ENCODE measurements at regions not wholly inside any gene's neighbourhood (a gene's known extent, or its start where the extent isn't known, plus 50 kb on each side); places are given as distances from the start of the nearest gene placed in this dataset.
"Not testable (repeated sequence)": the region's sequence is repeated elsewhere in the genome, so short reads cannot be mapped to it uniquely, and the experiment has no call there.

- DNase-seq (ENCODE audit: low spot score), result no peak
These were observed 250.2 kb downstream of the NUF2 start for GRCh38 chr1:163571950-163572349.

- DNase-seq (ENCODE audit: low spot score), result no peak
These were observed 252.4 kb downstream of the NUF2 start for GRCh38 chr1:163574119-163574518.

GRCh38 chr1:163580926-163581325 lies 259.2 kb downstream of the NUF2 start:
- no peak for DNase-seq (ENCODE audit: low spot score)

GRCh38 chr1:163583661-163584181 lies 262.0 kb downstream of the NUF2 start:
- DNase-seq (ENCODE audit: low spot score), result no peak

GRCh38 chr1:163585796-163586195 lies 264.0 kb downstream of the NUF2 start:
- DNase-seq (ENCODE audit: low spot score), result no peak

GRCh38 chr1:163588796-163589195 lies 267.0 kb downstream of the NUF2 start:
- no peak for DNase-seq (ENCODE audit: low spot score)

GRCh38 chr1:163589735-163590134 lies 268.0 kb downstream of the NUF2 start:
- DNase-seq (ENCODE audit: low spot score), result no peak

- DNase-seq (ENCODE audit: low spot score), result not testable (repeated sequence)
These were observed 269.4 kb downstream of the NUF2 start for GRCh38 chr1:163591131-163591530.

- not testable (repeated sequence) for DNase-seq (ENCODE audit: low spot score)
These were observed 270.9 kb downstream of the NUF2 start for GRCh38 chr1:163592623-163593022.

GRCh38 chr1:163596106-163596505 lies 274.4 kb downstream of the NUF2 start:
- DNase-seq (ENCODE audit: low spot score), result not testable (repeated sequence)

GRCh38 chr1:163596541-163597258 lies 274.9 kb downstream of the NUF2 start:
- no peak for DNase-seq (ENCODE audit: low spot score)

GRCh38 chr1:163604321-163604720 lies 282.6 kb downstream of the NUF2 start:
- no peak for DNase-seq (ENCODE audit: low spot score)

- no peak for DNase-seq (ENCODE audit: low spot score)
These were observed 283.1 kb downstream of the NUF2 start for GRCh38 chr1:163604896-163605295.

GRCh38 chr1:163608979-163609378 lies 287.2 kb downstream of the NUF2 start:
- no peak for DNase-seq (ENCODE audit: low spot score)

GRCh38 chr1:163609858-163610257 lies 288.1 kb downstream of the NUF2 start:
- no peak for DNase-seq (ENCODE audit: low spot score)

GRCh38 chr1:163610486-163610885 lies 288.7 kb downstream of the NUF2 start:
- DNase-seq (ENCODE audit: low spot score), result no peak

GRCh38 chr1:163614361-163614760 lies 292.6 kb downstream of the NUF2 start:
- DNase-seq (ENCODE audit: low spot score), result no peak

GRCh38 chr1:163628034-163628773 lies 306.4 kb downstream of the NUF2 start:
- no peak for DNase-seq (ENCODE audit: low spot score)

- no peak for DNase-seq (ENCODE audit: low spot score)
These were observed 310.5 kb downstream of the NUF2 start for GRCh38 chr1:163632269-163632668.

- DNase-seq (ENCODE audit: low spot score), result no peak
These were observed 311.6 kb downstream of the NUF2 start for GRCh38 chr1:163633366-163633765.

- not testable (repeated sequence) for DNase-seq (ENCODE audit: low spot score)
These were observed 323.9 kb downstream of the NUF2 start for GRCh38 chr1:163645676-163646075.

- DNase-seq (ENCODE audit: low spot score), result no peak
These were observed 328.9 kb downstream of the NUF2 start for GRCh38 chr1:163650624-163651023.

- no peak for DNase-seq (ENCODE audit: low spot score)
These were observed 330.7 kb downstream of the NUF2 start for GRCh38 chr1:163652441-163652840.
